ENCODE measurements at regions not wholly inside any gene's neighbourhood (a gene's known extent, or its start where the extent isn't known, plus 50 kb on each side); places are given as distances from the start of the nearest gene placed in this dataset.

GRCh38 chr18:2146092-2146491, 425.2 kb downstream of the METTL4 start:
- DNase-seq (ENCODE audit: extremely low spot score), result no peak
- POLR2A ChIA-PET, result no interaction called here
- TF ChIP-seq ARNT (IDR thresholded peaks at IDR 0.05) (no peak), SP1 (IDR thresholded peaks at IDR 0.05) (no peak), L3MBTL2 (conservative IDR thresholded peaks at IDR 0.05) (no peak), CTBP1 (IDR thresholded peaks at IDR 0.05; ENCODE audit: borderline replicate concordance) (no peak), NFRKB (IDR thresholded peaks at IDR 0.05) (no peak), FOXA1 (IDR thresholded peaks at IDR 0.05) (no peak), LEF1 (IDR thresholded peaks at IDR 0.05; ENCODE audit: borderline replicate concordance) (no peak), HDGF (IDR thresholded peaks at IDR 0.05; ENCODE audit: borderline replicate concordance) (no peak), PKNOX1 (IDR thresholded peaks at IDR 0.05) (no peak)
- CTCF ChIA-PET, result no interaction called here

- ChIA-PET POLR2A (no interaction called here), CTCF (no interaction called here)
- no peak for DNase-seq (ENCODE audit: extremely low spot score)
- TF ChIP-seq BHLHE40 (IDR thresholded peaks at IDR 0.05; ENCODE audit: borderline replicate concordance) (no peak), PKNOX1 (IDR thresholded peaks at IDR 0.05) (no peak), L3MBTL2 (conservative IDR thresholded peaks at IDR 0.05) (no peak), SP1 (IDR thresholded peaks at IDR 0.05) (no peak), ZNF384 (IDR thresholded peaks at IDR 0.05) (no peak), TARDBP (IDR thresholded peaks at IDR 0.05) (no peak), ARNT (IDR thresholded peaks at IDR 0.05) (no peak), FOXA1 (IDR thresholded peaks at IDR 0.05) (no peak), ELF4 (IDR thresholded peaks at IDR 0.05) (no peak), NFRKB (IDR thresholded peaks at IDR 0.05) (no peak), HDGF (IDR thresholded peaks at IDR 0.05; ENCODE audit: borderline replicate concordance) (no peak), LEF1 (IDR thresholded peaks at IDR 0.05; ENCODE audit: borderline replicate concordance) (no peak), FOXM1 (IDR thresholded peaks at IDR 0.05; ENCODE audit: borderline replicate concordance) (no peak), CTBP1 (IDR thresholded peaks at IDR 0.05; ENCODE audit: borderline replicate concordance) (no peak), SUZ12 (IDR thresholded peaks at IDR 0.05) (no peak), FOXK2 (IDR thresholded peaks at IDR 0.05) (no peak)
Measured at GRCh38 chr18:2146754-2147153, 424.6 kb downstream of the METTL4 start.

GRCh38 chr18:2147476-2148230, 423.7 kb downstream of the METTL4 start:
- POLR2A ChIA-PET, result no interaction called here
- DNase-seq (ENCODE audit: extremely low spot score), result no peak
- no peak for TF ChIP-seq ELF4 (IDR thresholded peaks at IDR 0.05)
- no peak for TF ChIP-seq SP1 (IDR thresholded peaks at IDR 0.05)
- no peak for TF ChIP-seq FOXA1 (IDR thresholded peaks at IDR 0.05)
- TF ChIP-seq BHLHE40 (IDR thresholded peaks at IDR 0.05; ENCODE audit: borderline replicate concordance), result no peak
- TF ChIP-seq NFRKB (IDR thresholded peaks at IDR 0.05), result no peak
- TF ChIP-seq ARNT (IDR thresholded peaks at IDR 0.05), result no peak
- no peak for TF ChIP-seq FOXM1 (IDR thresholded peaks at IDR 0.05; ENCODE audit: borderline replicate concordance)
- TF ChIP-seq PKNOX1 (IDR thresholded peaks at IDR 0.05), result no peak
- TF ChIP-seq L3MBTL2 (conservative IDR thresholded peaks at IDR 0.05), result no peak
- no peak for TF ChIP-seq TARDBP (IDR thresholded peaks at IDR 0.05)
- TF ChIP-seq FOXK2 (IDR thresholded peaks at IDR 0.05), result no peak
- no peak for TF ChIP-seq SUZ12 (IDR thresholded peaks at IDR 0.05)
- TF ChIP-seq CTBP1 (IDR thresholded peaks at IDR 0.05; ENCODE audit: borderline replicate concordance), result no peak
- TF ChIP-seq ZNF384 (IDR thresholded peaks at IDR 0.05), result no peak
- CTCF ChIA-PET, result no interaction called here

- TF ChIP-seq HDGF (IDR thresholded peaks at IDR 0.05; ENCODE audit: borderline replicate concordance), result no peak
- TF ChIP-seq BHLHE40 (IDR thresholded peaks at IDR 0.05; ENCODE audit: borderline replicate concordance), result no peak
- no peak for TF ChIP-seq L3MBTL2 (conservative IDR thresholded peaks at IDR 0.05)
- no peak for TF ChIP-seq SP1 (IDR thresholded peaks at IDR 0.05)
- TF ChIP-seq ZNF384 (IDR thresholded peaks at IDR 0.05), result no peak
- no peak for TF ChIP-seq NFRKB (IDR thresholded peaks at IDR 0.05)
- TF ChIP-seq TARDBP (IDR thresholded peaks at IDR 0.05), result no peak
- no peak for TF ChIP-seq LEF1 (IDR thresholded peaks at IDR 0.05; ENCODE audit: borderline replicate concordance)
- TF ChIP-seq FOXM1 (IDR thresholded peaks at IDR 0.05; ENCODE audit: borderline replicate concordance), result no peak
- TF ChIP-seq ARNT (IDR thresholded peaks at IDR 0.05), result no peak
- no peak for TF ChIP-seq FOXA1 (IDR thresholded peaks at IDR 0.05)
- no peak for TF ChIP-seq CTBP1 (IDR thresholded peaks at IDR 0.05; ENCODE audit: borderline replicate concordance)
- TF ChIP-seq SUZ12 (IDR thresholded peaks at IDR 0.05), result no peak
- TF ChIP-seq PKNOX1 (IDR thresholded peaks at IDR 0.05), result no peak
- no peak for TF ChIP-seq FOXK2 (IDR thresholded peaks at IDR 0.05)
- ChIA-PET CTCF (no interaction called here), POLR2A (no interaction called here)
- DNase-seq (ENCODE audit: extremely low spot score), result no peak
Measured at GRCh38 chr18:2148823-2149222, 422.5 kb downstream of the METTL4 start.

- no peak for TF ChIP-seq HDGF (IDR thresholded peaks at IDR 0.05; ENCODE audit: borderline replicate concordance)
- TF ChIP-seq BHLHE40 (IDR thresholded peaks at IDR 0.05; ENCODE audit: borderline replicate concordance), result no peak
- TF ChIP-seq CTBP1 (IDR thresholded peaks at IDR 0.05; ENCODE audit: borderline replicate concordance), result no peak
- no peak for TF ChIP-seq SUZ12 (IDR thresholded peaks at IDR 0.05)
- TF ChIP-seq LEF1 (IDR thresholded peaks at IDR 0.05; ENCODE audit: borderline replicate concordance), result no peak
- TF ChIP-seq TARDBP (IDR thresholded peaks at IDR 0.05), result no peak
- no peak for TF ChIP-seq ZNF384 (IDR thresholded peaks at IDR 0.05)
- TF ChIP-seq NFRKB (IDR thresholded peaks at IDR 0.05), result no peak
- no peak for TF ChIP-seq FOXA1 (IDR thresholded peaks at IDR 0.05)
- no peak for TF ChIP-seq ELF4 (IDR thresholded peaks at IDR 0.05)
- TF ChIP-seq SP1 (IDR thresholded peaks at IDR 0.05), result no peak
- TF ChIP-seq FOXK2 (IDR thresholded peaks at IDR 0.05), result no peak
- TF ChIP-seq ARNT (IDR thresholded peaks at IDR 0.05), result no peak
- TF ChIP-seq FOXM1 (IDR thresholded peaks at IDR 0.05; ENCODE audit: borderline replicate concordance), result no peak
- TF ChIP-seq L3MBTL2 (conservative IDR thresholded peaks at IDR 0.05), result no peak
- TF ChIP-seq PKNOX1 (IDR thresholded peaks at IDR 0.05), result no peak
- CTCF ChIA-PET, result no interaction called here
- DNase-seq (ENCODE audit: extremely low spot score), result no peak
- POLR2A ChIA-PET, result no interaction called here
Measured at GRCh38 chr18:2150566-2150965, 420.7 kb downstream of the METTL4 start.

Measured in HEK293T (cell line).